HG02571 (cell line): ENCODE measurements at regions not wholly inside any gene's neighbourhood (a gene's known extent, or its start where the extent isn't known, plus 50 kb on each side); places are given as distances from the start of the nearest gene placed in this dataset.
"Not testable (repeated sequence)": the region's sequence is repeated elsewhere in the genome, so short reads cannot be mapped to it uniquely, and the experiment has no call there.

Experiments
- ATAC-seq: cut with Tn5 transposase; IDR thresholded peaks from one replicate; pipeline ENCODE4 v1.9.1; 2021; ENCODE audit warnings: mild to moderate bottlenecking, moderate library complexity; ENCODE audit not compliant: unreplicated experiment

GRCh38 chr11:90531001-90531400 is 308.2 kb upstream of the CHORDC1 start:
- ATAC-seq = no peak

- no peak for ATAC-seq
Observed at GRCh38 chr11:90525962-90526361, 303.1 kb upstream of the CHORDC1 start.

GRCh38 chr11:90512846-90513245 is 290.0 kb upstream of the CHORDC1 start:
- ATAC-seq = no peak

GRCh38 chr11:90510839-90511238 is 288.0 kb upstream of the CHORDC1 start:
- ATAC-seq = no peak

- no peak for ATAC-seq
Observed at GRCh38 chr11:90500922-90501568, 278.2 kb upstream of the CHORDC1 start.

GRCh38 chr11:90496722-90497121 is 273.9 kb upstream of the CHORDC1 start:
- no peak for ATAC-seq

GRCh38 chr11:90493379-90493778 is 270.5 kb upstream of the CHORDC1 start:
- no peak for ATAC-seq

GRCh38 chr11:90491466-90491865 is 268.6 kb upstream of the CHORDC1 start:
- ATAC-seq = no peak

- ATAC-seq = no peak
Observed at GRCh38 chr11:90476442-90477007, 253.7 kb upstream of the CHORDC1 start.

GRCh38 chr11:90468923-90469322 is 246.1 kb upstream of the CHORDC1 start:
- no peak for ATAC-seq

GRCh38 chr11:90465553-90465952 is 242.7 kb upstream of the CHORDC1 start:
- no peak for ATAC-seq

- ATAC-seq = not testable (repeated sequence)
Observed at GRCh38 chr11:90455347-90455920, 232.6 kb upstream of the CHORDC1 start.

GRCh38 chr11:90453525-90453924 is 230.7 kb upstream of the CHORDC1 start:
- ATAC-seq = no peak

- no peak for ATAC-seq
Observed at GRCh38 chr11:90449606-90450005, 226.8 kb upstream of the CHORDC1 start.

GRCh38 chr11:90448256-90448655 is 225.4 kb upstream of the CHORDC1 start:
- no peak for ATAC-seq

- no peak for ATAC-seq
Observed at GRCh38 chr11:90447618-90448017, 224.8 kb upstream of the CHORDC1 start.

GRCh38 chr11:90446207-90446606 is 223.4 kb upstream of the CHORDC1 start:
- ATAC-seq = no peak

- ATAC-seq = no peak
Observed at GRCh38 chr11:90438069-90438468, 215.2 kb upstream of the CHORDC1 start.

- no peak for ATAC-seq
Observed at GRCh38 chr11:90434858-90435257, 212.0 kb upstream of the CHORDC1 start.

GRCh38 chr11:90428836-90429235 is 206.0 kb upstream of the CHORDC1 start:
- ATAC-seq = no peak

GRCh38 chr11:90426442-90426841 is 203.6 kb upstream of the CHORDC1 start:
- ATAC-seq = no peak

GRCh38 chr11:90423378-90423777 is 200.5 kb upstream of the CHORDC1 start:
- ATAC-seq = no peak

- not testable (repeated sequence) for ATAC-seq
Observed at GRCh38 chr11:90422787-90423186, 199.9 kb upstream of the CHORDC1 start.
